ENCODE measurements at regions not wholly inside any gene's neighbourhood (a gene's known extent, or its start where the extent isn't known, plus 50 kb on each side); places are given as distances from the start of the nearest gene placed in this dataset.

GRCh38 chr5:153891394-153891793, 147.3 kb downstream of the FAM114A2 start:
- no peak overlapping the region for H3K4me3 ChIP-seq
- no peaks in the 10 kb centered on the region for H3K9me3 ChIP-seq
- H3K27me3 ChIP-seq, result no peaks in the 10 kb centered on the region
- no peak overlapping the region for H3K27ac ChIP-seq
- H3K4me1 ChIP-seq, result no peaks in the 10 kb centered on the region
- H3K36me3 ChIP-seq, result no peaks in the 10 kb centered on the region
- TF ChIP-seq, protein P1, sequence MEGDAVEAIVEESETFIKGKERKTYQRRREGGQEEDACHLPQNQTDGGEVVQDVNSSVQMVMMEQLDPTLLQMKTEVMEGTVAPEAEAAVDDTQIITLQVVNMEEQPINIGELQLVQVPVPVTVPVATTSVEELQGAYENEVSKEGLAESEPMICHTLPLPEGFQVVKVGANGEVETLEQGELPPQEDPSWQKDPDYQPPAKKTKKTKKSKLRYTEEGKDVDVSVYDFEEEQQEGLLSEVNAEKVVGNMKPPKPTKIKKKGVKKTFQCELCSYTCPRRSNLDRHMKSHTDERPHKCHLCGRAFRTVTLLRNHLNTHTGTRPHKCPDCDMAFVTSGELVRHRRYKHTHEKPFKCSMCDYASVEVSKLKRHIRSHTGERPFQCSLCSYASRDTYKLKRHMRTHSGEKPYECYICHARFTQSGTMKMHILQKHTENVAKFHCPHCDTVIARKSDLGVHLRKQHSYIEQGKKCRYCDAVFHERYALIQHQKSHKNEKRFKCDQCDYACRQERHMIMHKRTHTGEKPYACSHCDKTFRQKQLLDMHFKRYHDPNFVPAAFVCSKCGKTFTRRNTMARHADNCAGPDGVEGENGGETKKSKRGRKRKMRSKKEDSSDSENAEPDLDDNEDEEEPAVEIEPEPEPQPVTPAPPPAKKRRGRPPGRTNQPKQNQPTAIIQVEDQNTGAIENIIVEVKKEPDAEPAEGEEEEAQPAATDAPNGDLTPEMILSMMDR (IDR thresholded peaks at IDR 0.05), result no peak
- no peak for DNase-seq (ENCODE audit: low spot score)

- Histone ChIP-seq H3K27me3 (no peaks in the 10 kb centered on the region), H3K9me3 (no peaks in the 10 kb centered on the region), H3K4me3 (no peak overlapping the region), H3K4me1 (no peaks in the 10 kb centered on the region), H3K36me3 (no peaks in the 10 kb centered on the region), H3K27ac (no peak overlapping the region)
- TF ChIP-seq, protein P1 (IDR thresholded peaks at IDR 0.05), result no peak
- no peak for DNase-seq (ENCODE audit: low spot score)
Observed at GRCh38 chr5:153888781-153889180, 149.9 kb downstream of the FAM114A2 start.

DNA sequence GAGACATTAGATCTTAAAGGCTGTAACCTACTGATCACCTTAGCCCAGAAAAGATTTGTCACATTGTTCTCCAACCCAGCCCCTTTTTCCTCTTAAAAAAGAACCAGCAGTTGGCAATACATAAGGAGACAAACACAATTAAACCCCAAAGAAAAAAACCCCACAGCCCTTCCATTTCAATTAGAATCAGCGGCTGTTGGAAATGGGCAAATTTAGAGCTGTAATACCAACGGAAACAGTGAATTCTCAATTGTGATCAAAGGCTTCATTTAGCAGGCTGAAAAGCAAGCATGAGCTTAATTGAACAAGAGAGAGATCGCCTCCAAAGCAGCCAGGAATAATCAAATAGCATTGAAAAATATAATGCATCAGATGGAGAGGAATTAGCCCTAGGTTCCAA, 153.6 kb downstream of the FAM114A2 start:
- H3K9me3 ChIP-seq, result no peaks in the 10 kb centered on the region
- H3K4me1 ChIP-seq, result no peaks in the 10 kb centered on the region
- H3K36me3 ChIP-seq, result no peaks in the 10 kb centered on the region
- H3K27ac ChIP-seq, result no peak overlapping the region
- H3K27me3 ChIP-seq, result no peaks in the 10 kb centered on the region
- TF ChIP-seq, protein P1 (IDR thresholded peaks at IDR 0.05), result no peak
- H3K4me3 ChIP-seq, result no peak overlapping the region
- no peak for DNase-seq (ENCODE audit: low spot score)

DNA sequence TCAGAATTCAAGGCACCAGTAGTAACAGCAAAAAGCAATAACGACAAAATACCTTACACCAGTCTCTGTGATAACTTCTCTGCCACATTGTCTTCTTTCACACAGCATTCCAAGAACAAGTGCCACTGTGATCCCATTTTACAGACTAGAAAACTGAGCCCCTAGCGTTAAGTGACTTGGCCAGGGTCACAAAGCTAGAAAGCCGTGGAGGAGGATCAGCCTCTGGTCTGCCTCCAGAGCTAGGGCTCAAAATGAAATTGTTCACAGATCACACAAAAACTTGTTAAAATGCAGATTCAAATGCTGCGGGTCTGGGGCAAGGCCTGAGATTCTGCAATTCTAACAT, 154.1 kb downstream of the FAM114A2 start:
- no peak for DNase-seq (ENCODE audit: low spot score)

GRCh38 chr5:153883854-153884611, 154.7 kb downstream of the FAM114A2 start:
- Histone ChIP-seq H3K36me3 (no peaks in the 10 kb centered on the region), H3K27me3 (no peaks in the 10 kb centered on the region), H3K27ac (no peak overlapping the region), H3K4me3 (no peak overlapping the region), H3K9me3 (no peaks in the 10 kb centered on the region), H3K4me1 (no peaks in the 10 kb centered on the region)
- TF ChIP-seq, protein P1 (IDR thresholded peaks at IDR 0.05), result no peak
- DNase-seq (ENCODE audit: low spot score), result no peak

More for the DNA sequence above, 154.1 kb downstream of the FAM114A2 start:
- TF ChIP-seq, protein P1 (IDR thresholded peaks at IDR 0.05), result no peak
- Histone ChIP-seq H3K36me3 (no peaks in the 10 kb centered on the region), H3K9me3 (no peaks in the 10 kb centered on the region), H3K4me3 (no peak overlapping the region), H3K4me1 (no peaks in the 10 kb centered on the region), H3K27ac (no peak overlapping the region), H3K27me3 (no peaks in the 10 kb centered on the region)

DNA sequence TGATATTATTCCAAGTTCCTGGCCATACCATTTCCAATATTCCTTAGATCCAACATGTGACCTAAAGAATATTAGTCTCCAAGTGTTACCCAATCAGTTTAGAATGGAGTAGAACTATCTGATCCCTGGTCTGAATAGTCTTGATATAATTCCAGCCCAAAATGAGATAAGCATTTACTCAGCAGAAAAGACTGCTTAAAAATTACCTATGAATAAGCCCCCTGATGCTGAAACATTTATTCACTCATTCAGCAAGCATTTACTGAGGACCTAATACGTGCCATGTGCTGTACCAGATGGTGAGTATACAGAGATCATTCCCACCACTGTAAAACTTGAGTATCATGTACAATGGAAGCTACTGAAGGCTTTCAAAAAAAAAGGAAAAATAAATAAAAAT, 157.0 kb downstream of the FAM114A2 start:
- no peak for DNase-seq (ENCODE audit: low spot score)
- TF ChIP-seq, protein P1 (IDR thresholded peaks at IDR 0.05), result no peak
- Histone ChIP-seq H3K4me1 (no peaks in the 10 kb centered on the region), H3K4me3 (no peak overlapping the region), H3K36me3 (no peaks in the 10 kb centered on the region), H3K27me3 (no peaks in the 10 kb centered on the region), H3K27ac (no peak overlapping the region), H3K9me3 (no peaks in the 10 kb centered on the region)
